CD14-positive monocyte (primary cell): ENCODE measurements at regions not wholly inside any gene's neighbourhood (a gene's known extent, or its start where the extent isn't known, plus 50 kb on each side); places are given as distances from the start of the nearest gene placed in this dataset.

Experiments
- DNase-seq, 3 donors: peaks; one replicate each; pipeline ENCODE4 v3.0.0-alpha.2; 2011 to 2022
- H2AFZ ChIP-seq: 2 replicates; pipeline ENCODE4 v1.6.0; 2012; ENCODE audit warnings: mild to moderate bottlenecking, low read depth, low read length, inconsistent platforms; ENCODE audit not compliant: insufficient read depth, poor library complexity, severe bottlenecking
- H3K27ac ChIP-seq, 2 donors: 1 replicate in 1 of 2; 2 replicates in 1 of 2; pipeline ENCODE4 v1.5.1; 2012 to 2013; ENCODE audit warnings: low read length in 2 of 2, control low read depth in 1 of 2, inconsistent platforms in 1 of 2, low read depth in 1 of 2, mild to moderate bottlenecking in 1 of 2
- H3K27me3 ChIP-seq, 2 donors: one replicate each; pipeline versions ENCODE4 v1.6.0 to v1.6.1; 2011 to 2013; ENCODE audit warnings: low read length in 2 of 2; ENCODE audit not compliant: control insufficient read depth in 2 of 2, insufficient read depth in 2 of 2
- H3K36me3 ChIP-seq, 2 donors: replicated peaks in 1 of 2; 1 replicate in 1 of 2; 2 replicates in 1 of 2; pipeline versions ENCODE4 v1.5.1 to v1.6.1; 2012 to 2013; ENCODE audit warnings: low read length in 2 of 2, control low read depth in 1 of 2, inconsistent platforms in 1 of 2, mild to moderate bottlenecking in 1 of 2; ENCODE audit not compliant: insufficient read depth in 2 of 2, control insufficient read depth in 1 of 2
- H3K4me1 ChIP-seq, 2 donors: 1 replicate in 1 of 2; 2 replicates in 1 of 2; pipeline versions ENCODE4 v1.5.1 to v1.6.1; 2012 to 2013; ENCODE audit warnings: low read length in 2 of 2, control low read depth in 1 of 2, inconsistent platforms in 1 of 2, mild to moderate bottlenecking in 1 of 2, moderate library complexity in 1 of 2; ENCODE audit not compliant: insufficient read depth in 2 of 2, control insufficient read depth in 1 of 2
- H3K4me2 ChIP-seq: replicated peaks from 2 replicates; pipeline ENCODE3; 2012; ENCODE audit warnings: low read length, moderate library complexity, mild to moderate bottlenecking; ENCODE audit not compliant: poor library complexity, severe bottlenecking; ENCODE audit errors: extremely low read depth
- H3K4me3 ChIP-seq, 3 experiments: fragments of 200-600 bp in 1 of 3; sonication (generic) in 1 of 3; replicated peaks in 1 of 3; 1 replicate in 2 of 3; 2 replicates in 1 of 3; pipeline ENCODE4 v1.5.1; 2011 to 2013; ENCODE audit warnings: low read length in 3 of 3, mild to moderate bottlenecking in 3 of 3, control low read depth in 2 of 3, low read depth in 2 of 3, inconsistent platforms in 1 of 3, moderate library complexity in 1 of 3
- H3K79me2 ChIP-seq: 2 replicates; pipeline ENCODE4 v1.6.0; 2012; ENCODE audit warnings: mild to moderate bottlenecking, control low read depth, inconsistent platforms, low read length, moderate library complexity; ENCODE audit not compliant: insufficient read depth
- H3K9ac ChIP-seq: 2 replicates; pipeline ENCODE4 v1.6.0; 2017; ENCODE audit warnings: low read length, mild to moderate bottlenecking; ENCODE audit not compliant: insufficient read depth, poor library complexity, severe bottlenecking
- H3K9me3 ChIP-seq, 2 donors: replicated peaks in 1 of 2; 1 replicate in 1 of 2; 2 replicates in 1 of 2; pipeline versions ENCODE4 v1.5.1 to v1.6.1; 2012 to 2013; ENCODE audit warnings: low read length in 2 of 2, control low read depth in 1 of 2; ENCODE audit not compliant: control insufficient read depth in 1 of 2, insufficient read depth in 1 of 2
- H4K20me1 ChIP-seq: 2 replicates; pipeline ENCODE4 v1.6.0; 2012; ENCODE audit warnings: mild to moderate bottlenecking, low read length, control low read depth, moderate library complexity; ENCODE audit not compliant: insufficient read depth
- H3K27ac Mint-ChIP-seq, 7 donors: one replicate each; pipeline ENCODE4 v1.8.0; 2020; ENCODE audit warnings: mild to moderate bottlenecking in 7 of 7, mixed read lengths in 7 of 7, moderate library complexity in 6 of 7, inconsistent platforms in 2 of 7
- H3K27me3 Mint-ChIP-seq, 3 donors: one replicate each; pipeline ENCODE4 v1.8.0; 2021 to 2022; ENCODE audit warnings: low read depth in 3 of 3, mild to moderate bottlenecking in 3 of 3, mixed read lengths in 3 of 3, moderate library complexity in 3 of 3, inconsistent platforms in 1 of 3
- H3K36me3 Mint-ChIP-seq, 2 donors: one replicate each; pipeline ENCODE4 v1.8.0; 2020; ENCODE audit warnings: mixed read lengths in 2 of 2, inconsistent platforms in 1 of 2, mild to moderate bottlenecking in 1 of 2
- H3K4me1 Mint-ChIP-seq: one replicate; pipeline ENCODE4 v1.8.0; 2020; ENCODE audit warnings: mild to moderate bottlenecking, mixed read lengths
- H3K4me3 Mint-ChIP-seq, 2 donors: one replicate each; pipeline ENCODE4 v1.8.0; 2020; ENCODE audit warnings: mild to moderate bottlenecking in 2 of 2, mixed read lengths in 2 of 2, moderate library complexity in 1 of 2
- H3K9me3 Mint-ChIP-seq, 7 donors: one replicate each; pipeline ENCODE4 v1.8.0; 2020 to 2022; ENCODE audit warnings: mixed read lengths in 7 of 7, mild to moderate bottlenecking in 6 of 7, moderate library complexity in 6 of 7, inconsistent platforms in 2 of 7
- CTCF ChIP-seq: fragments of 200-600 bp; IDR thresholded peaks from one replicate; pipeline ENCODE4 v1.8.0; 2022; ENCODE audit warnings: antibody characterized with exemption, mild to moderate bottlenecking
- WGBS: methylation state at CpG from one replicate; pipeline ENCODE4 v1.1.5; 2013; ENCODE audit warnings: missing lambda C conversion rate; ENCODE audit not compliant: insufficient coverage; 5-methylcytosine and 5-hydroxymethylcytosine counted together
- intact Hi-C, 2 donors: fragments of 100-400 bp; cut with micrococcal nuclease; formaldehyde crosslinking; loops; one replicate each; pipeline versions ENCODE4 v1.15.0 to v1.15.1; 2023

- WGBS = 100% methylated on average over 1 of the region's 8 CpGs
- Mint-ChIP-seq H3K36me3 (no peaks in the 10 kb centered on the region), H3K4me1 (peaks cover 42% of the 10 kb centered on the region), H3K9me3 (peaks cover 0 to 2% (median 0%) of the 10 kb centered on the region in 7 donors), H3K27ac (peak overlapping the region in 2 of 7 donors; percentile 13 to 36), H3K27me3 (no peaks in the 10 kb centered on the region), H3K4me3 (no peak overlapping the region)
- H3K9ac ChIP-seq = no peak overlapping the region
- H2AFZ ChIP-seq = no peak overlapping the region
- TF ChIP-seq CTCF = no peak
- H4K20me1 ChIP-seq = no peaks in the 10 kb centered on the region
- no peaks in the 10 kb centered on the region for H3K36me3 ChIP-seq
- intact Hi-C loops = no loop called here
- H3K9me3 ChIP-seq = no peaks in the 10 kb centered on the region
- DNase-seq = no peak
- H3K27me3 ChIP-seq = no peaks in the 10 kb centered on the region
- no peak overlapping the region for H3K27ac ChIP-seq
- H3K4me2 ChIP-seq = no peak overlapping the region
- no peak overlapping the region for H3K4me3 ChIP-seq
- H3K4me1 ChIP-seq = peaks cover 35 to 38% of the 10 kb centered on the region in 2 donors
- H3K79me2 ChIP-seq = no peaks in the 10 kb centered on the region
These were observed 162.5 kb upstream of the CITED2 start for GRCh38 chr6:139536751-139537617.

GRCh38 chr6:139534472-139535115, 160.1 kb upstream of the CITED2 start:
- no peaks in the 10 kb centered on the region for H3K27me3 ChIP-seq
- H3K4me1 ChIP-seq = peaks cover 24 to 25% of the 10 kb centered on the region in 2 donors
- H3K9ac ChIP-seq = peak overlapping the region; percentile 19
- H3K4me1 Mint-ChIP-seq = peaks cover 44% of the 10 kb centered on the region
- H4K20me1 ChIP-seq = no peaks in the 10 kb centered on the region
- H3K36me3 Mint-ChIP-seq = no peaks in the 10 kb centered on the region
- H3K4me2 ChIP-seq = peak overlapping the region; percentile 74
- WGBS = 0% methylated on average over 3 of the region's 5 CpGs
- H3K9me3 Mint-ChIP-seq = peaks cover 0 to 4% (median 0%) of the 10 kb centered on the region in 7 donors
- H3K36me3 ChIP-seq = no peaks in the 10 kb centered on the region
- H3K4me3 Mint-ChIP-seq = peak overlapping the region; percentile 29 to 85
- no peak for TF ChIP-seq CTCF
- peak overlapping the region; percentile 76 for H2AFZ ChIP-seq
- no peaks in the 10 kb centered on the region for H3K79me2 ChIP-seq
- H3K9me3 ChIP-seq = no peaks in the 10 kb centered on the region
- intact Hi-C loops = no loop called here
- peak overlapping the region in 1 of 2 donors; percentile 67 for H3K27ac ChIP-seq
- H3K27ac Mint-ChIP-seq = peak overlapping the region in 6 of 7 donors; percentile 49 to 93 (median 86)
- H3K4me3 ChIP-seq = peak overlapping the region in 2 of 3 experiments; percentile 29 to 65
- no peaks in the 10 kb centered on the region for H3K27me3 Mint-ChIP-seq
- no peak for DNase-seq
